Naive thymus-derived CD4-positive, alpha-beta T cell (primary cell): ENCODE measurements at regions not wholly inside any gene's neighbourhood (a gene's known extent, or its start where the extent isn't known, plus 50 kb on each side); places are given as distances from the start of the nearest gene placed in this dataset.

Experiments
- ATAC-seq: fragments of 150-1000 bp; cut with Tn5 transposase; 2 replicates; pipeline ENCODE4 v1.10.0; 2021; ENCODE audit warnings: mild to moderate bottlenecking, moderate library complexity
- CTCF ChIA-PET: fragments of 350-600 bp; sonication (Branson Sonifier 250); formaldehyde crosslinking; loops from one replicate; lab custom pipeline; 2021; ENCODE audit warnings: antibody characterized with exemption; lab: Charles Lee
- POLR2A ChIA-PET: fragments of 350-600 bp; sonication (Branson Sonifier 250); formaldehyde crosslinking; loops from one replicate; lab custom pipeline; 2021; ENCODE audit warnings: antibody characterized with exemption, inconsistent platforms; lab: Charles Lee
- DNase-seq, 9 donors: peaks; one replicate each; pipeline versions ENCODE4 v3.0.0 to v3.0.0-alpha.2; 2020 to 2022; ENCODE audit warnings: mixed read lengths in 1 of 9
- H3K27ac ChIP-seq: one replicate; pipeline ENCODE4 v1.7.0; 2013; ENCODE audit warnings: mild to moderate bottlenecking, low read depth, low read length, moderate library complexity
- H3K27me3 ChIP-seq, 2 donors: one replicate each; pipeline ENCODE4 v1.7.0; 2013; ENCODE audit warnings: low read length in 2 of 2, mild to moderate bottlenecking in 2 of 2, moderate library complexity in 2 of 2; ENCODE audit not compliant: control insufficient read depth in 2 of 2, insufficient read depth in 2 of 2
- H3K36me3 ChIP-seq, 3 experiments: 1 replicate in 2 of 3; 2 replicates in 1 of 3; pipeline ENCODE4 v1.7.0; 2013; ENCODE audit warnings: low read length in 3 of 3, mild to moderate bottlenecking in 3 of 3, moderate library complexity in 1 of 3; ENCODE audit not compliant: insufficient read depth in 3 of 3, control insufficient read depth in 2 of 3
- H3K4me1 ChIP-seq, 2 donors: one replicate each; pipeline ENCODE4 v1.7.0; 2013; ENCODE audit warnings: low read length in 2 of 2, mild to moderate bottlenecking in 2 of 2, moderate library complexity in 1 of 2; ENCODE audit not compliant: control insufficient read depth in 2 of 2, insufficient read depth in 2 of 2
- H3K4me3 ChIP-seq: 2 replicates; pipeline ENCODE4 v1.7.0; 2013; ENCODE audit warnings: mild to moderate bottlenecking, low read length
- H3K9me3 ChIP-seq, 3 experiments: 1 replicate in 2 of 3; 2 replicates in 1 of 3; pipeline ENCODE4 v1.7.0; 2013; ENCODE audit warnings: low read length in 3 of 3; ENCODE audit not compliant: control insufficient read depth in 2 of 3
- H3K27ac Mint-ChIP-seq, 9 donors: one replicate each; pipeline ENCODE4 v1.8.0; 2020 to 2022; ENCODE audit warnings: mixed read lengths in 9 of 9, mild to moderate bottlenecking in 8 of 9, moderate library complexity in 5 of 9, inconsistent platforms in 2 of 9
- H3K27me3 Mint-ChIP-seq, 5 donors: one replicate each; pipeline ENCODE4 v1.8.0; 2021 to 2022; ENCODE audit warnings: mixed read lengths in 5 of 5, mild to moderate bottlenecking in 1 of 5
- H3K36me3 Mint-ChIP-seq, 5 donors: one replicate each; pipeline ENCODE4 v1.8.0; 2020 to 2022; ENCODE audit warnings: mixed read lengths in 5 of 5, mild to moderate bottlenecking in 3 of 5, inconsistent platforms in 1 of 5
- H3K4me1 Mint-ChIP-seq, 7 donors: one replicate each; pipeline ENCODE4 v1.8.0; 2020 to 2022; ENCODE audit warnings: mixed read lengths in 7 of 7, mild to moderate bottlenecking in 3 of 7, inconsistent platforms in 1 of 7
- H3K4me3 Mint-ChIP-seq, 10 donors: one replicate each; pipeline ENCODE4 v1.8.0; 2020 to 2022; ENCODE audit warnings: mild to moderate bottlenecking in 10 of 10, mixed read lengths in 10 of 10, moderate library complexity in 6 of 10, inconsistent platforms in 2 of 10
- H3K9me3 Mint-ChIP-seq, 11 donors: one replicate each; pipeline ENCODE4 v1.8.0; 2020 to 2022; ENCODE audit warnings: mixed read lengths in 11 of 11, mild to moderate bottlenecking in 4 of 11, inconsistent platforms in 1 of 11, moderate library complexity in 1 of 11
- intact Hi-C, 2 donors: fragments of 100-400 bp; cut with micrococcal nuclease; formaldehyde crosslinking; loops; one replicate each; pipeline ENCODE4 v1.15.1; 2023

- intact Hi-C loops: no loop called here
- POLR2A ChIA-PET: no interaction called here
- no peaks in the 10 kb centered on the region for H3K36me3 Mint-ChIP-seq
- DNase-seq (no peak), ATAC-seq (no peak)
- Histone ChIP-seq H3K27me3 (no peaks in the 10 kb centered on the region), H3K4me1 (no peaks in the 10 kb centered on the region), H3K4me3 (no peak overlapping the region), H3K9me3 (no peaks in the 10 kb centered on the region), H3K27ac (no peak overlapping the region), H3K36me3 (no peaks in the 10 kb centered on the region)
- H3K4me1 Mint-ChIP-seq: no peaks in the 10 kb centered on the region
- CTCF ChIA-PET: no interaction called here
- H3K27ac Mint-ChIP-seq: no peak overlapping the region
- peaks cover 0 to 7% (median 0%) of the 10 kb centered on the region in 11 donors for H3K9me3 Mint-ChIP-seq
- H3K27me3 Mint-ChIP-seq: peaks cover 0 to 23% (median 15%) of the 10 kb centered on the region in 5 donors
- no peak overlapping the region for H3K4me3 Mint-ChIP-seq
These were observed 86.4 kb upstream of the NTF3 start for GRCh38 chr12:5345534-5345933.

GRCh38 chr12:5348057-5348456 lies 83.9 kb upstream of the NTF3 start:
- Histone ChIP-seq H3K9me3 (no peaks in the 10 kb centered on the region), H3K4me3 (no peak overlapping the region), H3K27me3 (no peaks in the 10 kb centered on the region), H3K4me1 (no peaks in the 10 kb centered on the region), H3K27ac (no peak overlapping the region), H3K36me3 (no peaks in the 10 kb centered on the region)
- Mint-ChIP-seq H3K27me3 (peaks cover 0 to 23% (median 15%) of the 10 kb centered on the region in 5 donors), H3K9me3 (peaks cover 0 to 22% (median 8%) of the 10 kb centered on the region in 11 donors), H3K4me1 (no peaks in the 10 kb centered on the region), H3K27ac (no peak overlapping the region), H3K36me3 (no peaks in the 10 kb centered on the region), H3K4me3 (no peak overlapping the region)
- CTCF ChIA-PET: no interaction called here
- ATAC-seq (no peak), DNase-seq (no peak)
- intact Hi-C loops: no loop called here
- POLR2A ChIA-PET: no interaction called here

GRCh38 chr12:5348491-5348890 lies 83.4 kb upstream of the NTF3 start:
- Mint-ChIP-seq H3K36me3 (no peaks in the 10 kb centered on the region), H3K27ac (no peak overlapping the region), H3K4me3 (no peak overlapping the region), H3K9me3 (peaks cover 0 to 26% (median 12%) of the 10 kb centered on the region in 11 donors), H3K27me3 (peaks cover 0 to 23% (median 15%) of the 10 kb centered on the region in 5 donors), H3K4me1 (no peaks in the 10 kb centered on the region)
- intact Hi-C loops: no loop called here
- DNase-seq (no peak), ATAC-seq (no peak)
- POLR2A ChIA-PET: no interaction called here
- H3K9me3 ChIP-seq: no peaks in the 10 kb centered on the region
- H3K27ac ChIP-seq: no peak overlapping the region
- H3K4me1 ChIP-seq: no peaks in the 10 kb centered on the region
- H3K4me3 ChIP-seq: no peak overlapping the region
- H3K36me3 ChIP-seq: no peaks in the 10 kb centered on the region
- no peaks in the 10 kb centered on the region for H3K27me3 ChIP-seq
- CTCF ChIA-PET: no interaction called here

GRCh38 chr12:5364036-5364770 lies 67.7 kb upstream of the NTF3 start:
- Mint-ChIP-seq H3K36me3 (no peaks in the 10 kb centered on the region), H3K9me3 (peaks cover 0 to 10% (median 3%) of the 10 kb centered on the region in 11 donors), H3K27me3 (peaks cover 0 to 5% (median 0%) of the 10 kb centered on the region in 5 donors), H3K27ac (no peak overlapping the region), H3K4me1 (no peaks in the 10 kb centered on the region), H3K4me3 (no peak overlapping the region)
- Histone ChIP-seq H3K27ac (no peak overlapping the region), H3K9me3 (no peaks in the 10 kb centered on the region), H3K27me3 (no peaks in the 10 kb centered on the region), H3K4me3 (no peak overlapping the region), H3K36me3 (no peaks in the 10 kb centered on the region), H3K4me1 (no peaks in the 10 kb centered on the region)
- ChIA-PET CTCF (no interaction called here), POLR2A (no interaction called here)
- DNase-seq: no peak
- intact Hi-C loops: no loop called here
- no peak for ATAC-seq

- Mint-ChIP-seq H3K9me3 (peaks cover 0 to 11% (median 2%) of the 10 kb centered on the region in 11 donors), H3K27ac (no peak overlapping the region), H3K4me3 (no peak overlapping the region), H3K4me1 (no peaks in the 10 kb centered on the region), H3K27me3 (peaks cover 0 to 8% (median 0%) of the 10 kb centered on the region in 5 donors), H3K36me3 (no peaks in the 10 kb centered on the region)
- DNase-seq (no peak), ATAC-seq (no peak)
- Histone ChIP-seq H3K4me3 (no peak overlapping the region), H3K9me3 (no peaks in the 10 kb centered on the region), H3K27ac (no peak overlapping the region), H3K27me3 (no peaks in the 10 kb centered on the region), H3K36me3 (no peaks in the 10 kb centered on the region), H3K4me1 (no peaks in the 10 kb centered on the region)
- intact Hi-C loops: no loop called here
- POLR2A ChIA-PET: no interaction called here
- CTCF ChIA-PET: no interaction called here
These were observed 62.6 kb upstream of the NTF3 start for GRCh38 chr12:5369298-5369697.

GRCh38 chr12:5371631-5372030 lies 60.3 kb upstream of the NTF3 start:
- DNase-seq: no peak
- Histone ChIP-seq H3K4me3 (no peak overlapping the region), H3K9me3 (no peaks in the 10 kb centered on the region), H3K4me1 (no peaks in the 10 kb centered on the region), H3K27me3 (no peaks in the 10 kb centered on the region), H3K27ac (no peak overlapping the region), H3K36me3 (no peaks in the 10 kb centered on the region)
- no peak for ATAC-seq
- H3K4me1 Mint-ChIP-seq: no peaks in the 10 kb centered on the region
- intact Hi-C loops: no loop called here
- ChIA-PET CTCF (no interaction called here), POLR2A (no interaction called here)
- H3K36me3 Mint-ChIP-seq: no peaks in the 10 kb centered on the region
- H3K9me3 Mint-ChIP-seq: peaks cover 0 to 6% (median 0%) of the 10 kb centered on the region in 11 donors
- no peak overlapping the region for H3K4me3 Mint-ChIP-seq
- H3K27ac Mint-ChIP-seq: no peak overlapping the region
- peaks cover 0 to 10% (median 0%) of the 10 kb centered on the region in 5 donors for H3K27me3 Mint-ChIP-seq

GRCh38 chr12:5374713-5375112 lies 57.2 kb upstream of the NTF3 start:
- no peak for DNase-seq
- Mint-ChIP-seq H3K27ac (no peak overlapping the region), H3K36me3 (no peaks in the 10 kb centered on the region), H3K27me3 (peaks cover 0 to 10% (median 0%) of the 10 kb centered on the region in 5 donors), H3K9me3 (peaks cover 0 to 9% (median 0%) of the 10 kb centered on the region in 11 donors), H3K4me1 (no peaks in the 10 kb centered on the region), H3K4me3 (no peak overlapping the region)
- ChIA-PET CTCF (no interaction called here), POLR2A (no interaction called here)
- Histone ChIP-seq H3K36me3 (no peaks in the 10 kb centered on the region), H3K27me3 (no peaks in the 10 kb centered on the region), H3K9me3 (no peaks in the 10 kb centered on the region), H3K27ac (no peak overlapping the region), H3K4me1 (no peaks in the 10 kb centered on the region), H3K4me3 (no peak overlapping the region)
- intact Hi-C loops: no loop called here
- ATAC-seq: no peak
